ENCODE measurements at regions not wholly inside any gene's neighbourhood (a gene's known extent, or its start where the extent isn't known, plus 50 kb on each side); places are given as distances from the start of the nearest gene placed in this dataset.

- DNase-seq = no peak
Measured at GRCh38 chr1:82606546-82606945, 805.8 kb downstream of the ADGRL2 start.

DNA sequence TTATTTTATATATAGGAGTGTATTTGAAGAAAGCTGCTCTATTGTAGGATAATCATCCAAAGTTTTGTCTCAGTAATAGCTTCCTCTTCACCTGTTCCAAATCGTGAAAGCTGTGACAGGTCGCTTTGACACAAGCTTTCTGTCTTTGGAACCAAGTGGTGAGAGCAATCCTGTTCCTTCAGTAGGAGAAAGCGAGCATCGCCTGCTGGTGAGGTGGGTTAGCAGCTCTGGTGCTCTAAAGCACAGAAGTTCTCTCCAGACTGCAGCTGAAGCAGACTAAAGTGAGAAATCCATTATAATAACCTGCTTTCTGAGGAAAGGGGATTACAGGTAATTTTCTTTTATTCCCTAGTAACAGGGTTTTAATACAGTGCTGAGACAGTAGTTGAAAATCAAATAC, 803.8 kb downstream of the ADGRL2 start:
- no peak for DNase-seq

DNA sequence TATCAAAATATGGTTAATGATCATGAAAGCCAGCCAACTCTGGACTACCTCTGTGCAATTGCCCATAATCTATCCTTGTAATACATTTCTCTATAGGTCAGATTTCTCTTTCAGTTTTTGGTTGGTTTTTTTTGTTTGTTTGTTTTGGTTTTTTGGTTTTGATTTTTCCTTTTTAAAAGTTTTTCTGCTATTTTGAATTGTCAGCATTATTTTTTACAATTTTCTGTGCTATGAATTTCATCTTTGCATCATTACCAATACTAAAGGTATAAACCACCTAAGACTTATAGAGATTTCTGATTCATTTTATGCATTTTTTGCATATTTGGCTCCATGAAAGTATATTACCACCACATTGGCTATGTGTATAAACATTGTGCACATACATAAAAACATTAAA, 799.6 kb downstream of the ADGRL2 start:
- DNase-seq = no peak

DNA sequence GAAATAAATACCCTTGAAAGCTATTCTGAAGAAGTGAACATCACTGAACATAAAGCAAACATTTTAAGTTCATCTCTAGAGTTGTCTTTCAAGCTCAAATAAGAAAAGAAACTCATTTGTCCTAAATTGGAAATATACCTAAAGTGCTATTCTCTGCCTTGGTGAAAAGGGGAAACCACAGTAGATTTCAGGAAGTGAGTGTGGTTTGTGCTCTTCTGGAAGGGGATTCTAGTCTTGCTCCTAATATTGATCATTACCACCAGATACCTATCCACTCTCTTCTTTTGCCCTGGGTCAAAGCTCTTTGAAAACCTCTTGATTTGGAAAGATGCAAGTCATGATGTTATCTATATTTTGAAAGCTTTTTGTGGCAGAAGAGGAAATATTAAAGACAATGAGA, 798.1 kb downstream of the ADGRL2 start:
- DNase-seq = no peak

- DNase-seq = no peak
Measured at GRCh38 chr1:82598337-82598736, 797.6 kb downstream of the ADGRL2 start.

GRCh38 chr1:82597649-82598048, 796.9 kb downstream of the ADGRL2 start:
- DNase-seq = no peak

GRCh38 chr1:82597141-82597540, 796.4 kb downstream of the ADGRL2 start:
- DNase-seq = no peak

DNA sequence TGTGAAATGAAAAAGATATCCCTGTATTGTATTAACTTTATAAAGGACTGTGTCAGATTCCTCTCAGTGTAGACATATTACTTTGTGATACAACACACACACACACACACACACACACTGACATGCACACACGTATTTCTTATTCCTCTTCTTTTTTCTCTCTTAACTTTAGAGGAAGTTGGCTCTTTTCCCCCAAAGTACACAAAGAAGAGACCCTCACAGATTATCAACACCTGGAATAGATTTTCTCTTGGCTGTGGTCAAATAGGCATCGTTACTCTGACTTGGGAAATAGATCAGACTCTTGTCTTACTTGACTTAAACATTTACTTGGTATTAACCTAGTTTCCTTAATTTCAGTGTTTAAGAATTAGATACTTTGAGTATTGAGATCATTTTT, 792.8 kb downstream of the ADGRL2 start:
- no peak for DNase-seq

- DNase-seq = no peak
Measured at GRCh38 chr1:82589588-82589987, 788.9 kb downstream of the ADGRL2 start.

DNA sequence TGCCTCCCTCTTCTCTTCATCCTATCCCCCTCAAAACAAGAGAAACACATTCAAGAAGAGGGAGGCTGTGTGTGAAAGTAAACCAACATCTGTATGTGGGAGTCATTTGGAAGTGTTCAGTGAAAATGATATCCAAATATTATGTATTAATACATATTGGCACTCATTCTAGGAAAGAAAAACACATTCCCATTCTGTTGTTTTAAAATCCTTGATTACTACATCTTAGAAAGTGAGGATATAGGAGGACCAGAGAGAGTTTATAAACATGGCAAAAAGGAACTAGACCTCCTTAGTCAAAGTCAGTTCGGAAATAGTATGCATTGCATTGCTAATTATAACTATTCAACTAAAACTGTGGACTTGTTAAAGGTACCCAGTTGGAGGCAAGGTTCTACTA, 786.6 kb downstream of the ADGRL2 start:
- no peak for DNase-seq

DNA sequence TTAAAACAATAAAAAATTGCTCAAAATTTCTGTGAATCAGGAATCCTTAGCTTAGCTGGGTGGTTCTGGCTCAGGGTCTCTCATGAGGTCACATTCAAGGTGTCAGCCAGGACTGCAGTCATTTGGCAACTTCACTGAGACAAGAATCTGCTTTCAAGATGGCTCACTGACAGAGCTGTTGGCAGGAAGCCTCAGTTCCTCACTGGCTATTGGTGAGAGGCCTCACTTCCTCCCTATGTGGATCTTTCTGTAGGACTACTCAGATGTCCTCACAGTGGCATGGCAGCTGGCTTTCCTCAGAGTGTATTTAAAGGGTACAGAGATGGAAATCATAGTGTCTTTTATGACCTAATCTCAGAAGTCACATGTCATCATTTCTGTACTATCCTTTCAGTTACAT, 785.7 kb downstream of the ADGRL2 start:
- no peak for DNase-seq

- DNase-seq = no peak
Measured at GRCh38 chr1:82582347-82582746, 781.6 kb downstream of the ADGRL2 start.

GRCh38 chr1:82578086-82578726, 777.5 kb downstream of the ADGRL2 start:
- no peak for DNase-seq

DNA sequence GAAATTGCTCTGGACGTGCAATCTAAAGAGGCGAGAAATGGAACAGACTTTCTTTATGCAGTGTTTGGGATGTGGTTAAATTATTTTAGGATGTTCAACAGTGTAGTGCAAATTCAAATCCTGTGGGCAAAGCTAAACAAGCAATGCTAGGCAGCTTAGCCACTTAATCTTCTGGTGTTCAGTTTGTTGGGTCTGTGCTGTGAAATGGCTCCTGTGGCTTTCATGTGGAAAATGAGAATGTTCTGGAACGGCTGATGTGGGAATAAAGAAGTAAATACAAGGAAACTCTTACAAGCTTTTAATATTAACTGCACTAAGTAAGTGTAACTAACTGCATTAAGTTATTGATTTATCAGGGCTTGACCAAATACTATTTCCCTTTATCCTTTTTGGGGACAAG, 766.6 kb downstream of the ADGRL2 start:
- DNase-seq = no peak

GRCh38 chr1:82565546-82565945, 764.8 kb downstream of the ADGRL2 start:
- DNase-seq = no peak

GRCh38 chr1:82565146-82565545, 764.4 kb downstream of the ADGRL2 start:
- DNase-seq = no peak

DNA sequence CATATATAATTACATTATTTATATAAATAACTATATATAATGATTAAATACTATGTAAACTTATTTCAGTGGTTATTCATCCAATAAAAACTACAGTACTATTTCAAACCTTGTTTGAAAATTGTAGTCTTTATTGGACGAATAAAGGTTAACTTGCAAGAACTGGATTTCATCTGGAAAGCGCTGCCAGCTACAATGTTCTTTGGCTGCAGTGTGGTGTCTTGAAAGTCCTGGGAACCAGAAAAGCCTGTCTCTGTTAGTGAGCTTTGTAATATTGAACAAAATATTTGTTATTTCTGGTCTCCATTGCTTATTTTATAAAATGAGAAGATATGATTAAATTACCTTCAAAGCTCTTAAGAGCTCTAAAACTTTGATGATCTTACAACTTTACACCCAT, 763.6 kb downstream of the ADGRL2 start:
- DNase-seq = no peak

DNA sequence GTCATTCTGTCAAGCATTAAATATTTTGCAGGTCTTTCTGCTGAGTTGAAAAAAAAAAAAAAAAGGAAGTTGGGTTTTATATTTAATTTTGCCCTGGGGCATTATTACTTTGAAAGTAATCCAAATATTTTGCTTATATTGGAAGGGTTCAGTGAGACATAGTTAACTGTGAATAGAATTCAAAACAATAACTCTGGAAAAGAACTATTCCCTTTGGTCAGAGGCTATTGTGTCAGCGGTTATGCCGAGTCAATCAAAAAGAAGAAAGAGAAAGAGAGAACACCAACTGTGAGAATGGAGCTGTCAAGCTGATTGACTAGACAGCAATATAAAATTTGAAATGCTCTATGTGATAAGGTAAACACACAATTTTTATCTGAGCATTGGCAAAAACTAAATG, 761.7 kb downstream of the ADGRL2 start:
- no peak for DNase-seq

DNA sequence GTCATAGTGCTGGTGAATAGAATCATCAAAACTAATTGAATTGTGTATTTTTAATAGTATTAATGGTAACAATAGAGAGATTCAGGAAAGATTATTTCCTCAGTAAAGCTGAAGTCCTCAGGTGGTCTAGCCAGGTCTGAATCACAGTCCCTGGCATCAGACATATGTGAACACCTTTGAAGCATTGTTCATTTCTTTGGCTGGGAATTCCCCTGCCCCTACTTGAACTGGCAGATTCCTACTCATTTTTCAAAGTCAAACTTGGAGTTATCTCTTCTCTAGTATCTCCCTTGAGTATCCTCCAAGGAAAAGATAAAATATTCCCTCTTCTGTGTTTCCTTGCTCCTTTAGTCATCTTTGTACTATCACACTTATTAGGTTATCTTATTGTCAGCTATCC, 759.8 kb downstream of the ADGRL2 start:
- no peak for DNase-seq

DNA sequence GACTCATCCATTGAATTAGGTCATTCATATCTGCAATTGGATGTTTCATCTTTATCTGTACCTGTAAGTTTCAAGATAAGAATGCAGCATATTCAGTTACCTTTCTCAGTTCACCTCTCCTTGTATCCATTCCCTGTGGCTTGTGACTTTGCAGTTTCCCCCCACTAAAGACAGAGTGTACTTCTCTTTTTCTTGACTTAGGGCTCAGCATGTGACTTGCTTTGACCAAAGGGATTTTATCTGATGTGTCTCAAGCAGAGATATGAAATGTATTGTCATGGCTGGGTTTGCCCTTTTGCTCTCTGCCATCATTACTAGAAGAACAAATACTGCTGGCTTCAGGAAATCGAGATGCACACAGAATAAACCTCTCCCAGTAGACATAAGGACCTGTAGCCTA, 754.8 kb downstream of the ADGRL2 start:
- DNase-seq = no peak

- no peak for DNase-seq
Measured at GRCh38 chr1:82549841-82550240, 749.1 kb downstream of the ADGRL2 start.

DNA sequence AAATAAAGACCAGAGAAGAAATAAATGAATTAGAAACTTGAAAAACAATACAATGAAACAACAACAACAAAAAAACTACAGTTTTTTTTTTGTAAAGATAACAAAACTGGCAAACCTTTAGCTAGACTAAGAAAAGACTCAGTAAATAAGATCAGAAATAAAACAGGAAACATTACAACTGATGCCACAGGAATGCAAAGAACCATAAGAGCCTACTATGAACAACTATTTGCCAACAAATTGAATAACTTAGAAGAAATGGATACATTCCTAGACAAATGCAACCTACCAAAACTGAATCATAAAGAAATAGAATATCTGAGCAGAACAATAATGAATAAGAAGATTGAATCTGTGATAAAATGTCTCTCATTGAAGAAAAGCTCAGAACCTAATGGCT, 742.0 kb downstream of the ADGRL2 start:
- no peak for DNase-seq

DNA sequence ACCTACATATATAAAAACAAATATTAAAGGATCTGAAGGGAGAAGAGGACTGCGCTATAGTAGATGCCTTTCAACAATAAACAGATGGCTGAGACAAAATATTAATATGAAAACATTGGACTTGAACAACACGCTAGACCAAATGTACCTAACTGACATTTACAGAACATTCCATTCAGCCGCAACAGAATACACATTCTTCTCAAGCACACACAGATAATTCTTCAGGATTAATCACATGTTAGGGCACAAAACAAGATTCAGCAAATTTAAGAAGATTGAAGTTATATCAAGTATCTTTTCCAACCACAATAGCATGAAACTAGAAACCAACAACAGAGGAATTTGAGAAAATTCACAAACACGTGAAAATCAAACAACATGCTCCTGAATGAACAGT, 741.4 kb downstream of the ADGRL2 start:
- no peak for DNase-seq

GRCh38 chr1:82540006-82540405, 739.3 kb downstream of the ADGRL2 start:
- DNase-seq = no peak

- DNase-seq = no peak
Measured at GRCh38 chr1:82538876-82539275, 738.1 kb downstream of the ADGRL2 start.

GRCh38 chr1:82534996-82535395, 734.3 kb downstream of the ADGRL2 start:
- no peak for DNase-seq
